SU-DHL-6 (cell line): ENCODE measurements at regions not wholly inside any gene's neighbourhood (a gene's known extent, or its start where the extent isn't known, plus 50 kb on each side); places are given as distances from the start of the nearest gene placed in this dataset.

ENCODE experiments used
- EZH2phosphoT487 ChIP-seq: fragments of 200-600 bp; sonication (generic), shearing (Covaris generic); conservative IDR thresholded peaks from 2 replicates; pipeline ENCODE4 v1.6.1; 2018; ENCODE audit warnings: mild to moderate bottlenecking, antibody characterized with exemption, low read length, moderate library complexity, mixed read lengths
- TF ChIP-seq, protein P1 (sequence below): fragments of 200-600 bp; sonication (generic); IDR thresholded peaks from one replicate; pipeline ENCODE4 v1.5.1; 2017; ENCODE audit warnings: antibody characterized with exemption, mild to moderate bottlenecking, low read length, moderate library complexity; ENCODE audit not compliant: insufficient read depth, poor library complexity, severe bottlenecking

DNA sequence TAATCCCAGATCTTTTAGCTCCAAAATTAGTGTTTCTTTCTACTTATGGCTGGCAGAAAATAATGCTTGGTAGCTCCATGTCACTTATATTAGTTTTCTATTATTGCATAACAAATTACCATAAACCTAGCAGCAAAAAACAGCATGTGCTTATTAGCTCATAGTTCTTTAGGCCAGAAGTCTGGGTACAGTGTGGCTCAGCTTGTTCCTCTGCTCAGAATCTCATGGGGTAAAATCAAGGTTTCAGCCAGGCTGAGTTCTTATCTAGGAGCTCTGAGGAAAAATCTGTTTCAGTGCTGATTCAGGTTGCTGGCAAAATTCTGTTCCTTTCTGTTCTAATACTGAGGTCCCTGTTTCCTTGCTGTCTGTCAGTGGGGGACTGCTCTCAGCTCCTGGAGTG lies 101.1 kb downstream of the CT47B1 start:
- TF ChIP-seq, protein P1, sequence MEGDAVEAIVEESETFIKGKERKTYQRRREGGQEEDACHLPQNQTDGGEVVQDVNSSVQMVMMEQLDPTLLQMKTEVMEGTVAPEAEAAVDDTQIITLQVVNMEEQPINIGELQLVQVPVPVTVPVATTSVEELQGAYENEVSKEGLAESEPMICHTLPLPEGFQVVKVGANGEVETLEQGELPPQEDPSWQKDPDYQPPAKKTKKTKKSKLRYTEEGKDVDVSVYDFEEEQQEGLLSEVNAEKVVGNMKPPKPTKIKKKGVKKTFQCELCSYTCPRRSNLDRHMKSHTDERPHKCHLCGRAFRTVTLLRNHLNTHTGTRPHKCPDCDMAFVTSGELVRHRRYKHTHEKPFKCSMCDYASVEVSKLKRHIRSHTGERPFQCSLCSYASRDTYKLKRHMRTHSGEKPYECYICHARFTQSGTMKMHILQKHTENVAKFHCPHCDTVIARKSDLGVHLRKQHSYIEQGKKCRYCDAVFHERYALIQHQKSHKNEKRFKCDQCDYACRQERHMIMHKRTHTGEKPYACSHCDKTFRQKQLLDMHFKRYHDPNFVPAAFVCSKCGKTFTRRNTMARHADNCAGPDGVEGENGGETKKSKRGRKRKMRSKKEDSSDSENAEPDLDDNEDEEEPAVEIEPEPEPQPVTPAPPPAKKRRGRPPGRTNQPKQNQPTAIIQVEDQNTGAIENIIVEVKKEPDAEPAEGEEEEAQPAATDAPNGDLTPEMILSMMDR = no peak
- TF ChIP-seq EZH2phosphoT487 = no peak
